ENCODE measurements at regions not wholly inside any gene's neighbourhood (a gene's known extent, or its start where the extent isn't known, plus 50 kb on each side); places are given as distances from the start of the nearest gene placed in this dataset.

DNA sequence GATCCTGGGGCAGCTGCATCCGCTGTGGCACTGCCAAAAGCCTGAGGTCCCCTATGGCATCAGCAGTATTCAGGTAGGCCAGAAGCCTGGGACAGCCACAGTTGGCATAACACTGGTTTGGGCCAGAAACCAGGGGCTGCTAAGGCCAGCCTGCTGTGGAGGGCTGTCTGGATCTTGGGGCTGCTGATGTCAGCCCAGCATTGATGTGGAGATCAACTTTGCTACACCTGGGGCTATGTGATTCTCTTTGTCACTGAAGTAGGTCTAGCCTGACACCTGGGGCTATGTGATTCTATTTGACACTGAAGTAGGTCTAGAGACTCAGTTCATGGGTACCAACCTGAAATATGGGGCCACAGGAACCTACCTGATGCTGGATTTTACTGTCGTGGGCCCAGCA lies 411.5 kb downstream of the RASEF start:
- TF ChIP-seq, protein P1, sequence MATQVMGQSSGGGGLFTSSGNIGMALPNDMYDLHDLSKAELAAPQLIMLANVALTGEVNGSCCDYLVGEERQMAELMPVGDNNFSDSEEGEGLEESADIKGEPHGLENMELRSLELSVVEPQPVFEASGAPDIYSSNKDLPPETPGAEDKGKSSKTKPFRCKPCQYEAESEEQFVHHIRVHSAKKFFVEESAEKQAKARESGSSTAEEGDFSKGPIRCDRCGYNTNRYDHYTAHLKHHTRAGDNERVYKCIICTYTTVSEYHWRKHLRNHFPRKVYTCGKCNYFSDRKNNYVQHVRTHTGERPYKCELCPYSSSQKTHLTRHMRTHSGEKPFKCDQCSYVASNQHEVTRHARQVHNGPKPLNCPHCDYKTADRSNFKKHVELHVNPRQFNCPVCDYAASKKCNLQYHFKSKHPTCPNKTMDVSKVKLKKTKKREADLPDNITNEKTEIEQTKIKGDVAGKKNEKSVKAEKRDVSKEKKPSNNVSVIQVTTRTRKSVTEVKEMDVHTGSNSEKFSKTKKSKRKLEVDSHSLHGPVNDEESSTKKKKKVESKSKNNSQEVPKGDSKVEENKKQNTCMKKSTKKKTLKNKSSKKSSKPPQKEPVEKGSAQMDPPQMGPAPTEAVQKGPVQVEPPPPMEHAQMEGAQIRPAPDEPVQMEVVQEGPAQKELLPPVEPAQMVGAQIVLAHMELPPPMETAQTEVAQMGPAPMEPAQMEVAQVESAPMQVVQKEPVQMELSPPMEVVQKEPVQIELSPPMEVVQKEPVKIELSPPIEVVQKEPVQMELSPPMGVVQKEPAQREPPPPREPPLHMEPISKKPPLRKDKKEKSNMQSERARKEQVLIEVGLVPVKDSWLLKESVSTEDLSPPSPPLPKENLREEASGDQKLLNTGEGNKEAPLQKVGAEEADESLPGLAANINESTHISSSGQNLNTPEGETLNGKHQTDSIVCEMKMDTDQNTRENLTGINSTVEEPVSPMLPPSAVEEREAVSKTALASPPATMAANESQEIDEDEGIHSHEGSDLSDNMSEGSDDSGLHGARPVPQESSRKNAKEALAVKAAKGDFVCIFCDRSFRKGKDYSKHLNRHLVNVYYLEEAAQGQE (IDR thresholded peaks at IDR 0.05; ENCODE audit: borderline replicate concordance), result no peak
- TF ChIP-seq SMC3 (conservative IDR thresholded peaks at IDR 0.05; ENCODE audit: poor library complexity), result no peak
- TF ChIP-seq, protein P2, sequence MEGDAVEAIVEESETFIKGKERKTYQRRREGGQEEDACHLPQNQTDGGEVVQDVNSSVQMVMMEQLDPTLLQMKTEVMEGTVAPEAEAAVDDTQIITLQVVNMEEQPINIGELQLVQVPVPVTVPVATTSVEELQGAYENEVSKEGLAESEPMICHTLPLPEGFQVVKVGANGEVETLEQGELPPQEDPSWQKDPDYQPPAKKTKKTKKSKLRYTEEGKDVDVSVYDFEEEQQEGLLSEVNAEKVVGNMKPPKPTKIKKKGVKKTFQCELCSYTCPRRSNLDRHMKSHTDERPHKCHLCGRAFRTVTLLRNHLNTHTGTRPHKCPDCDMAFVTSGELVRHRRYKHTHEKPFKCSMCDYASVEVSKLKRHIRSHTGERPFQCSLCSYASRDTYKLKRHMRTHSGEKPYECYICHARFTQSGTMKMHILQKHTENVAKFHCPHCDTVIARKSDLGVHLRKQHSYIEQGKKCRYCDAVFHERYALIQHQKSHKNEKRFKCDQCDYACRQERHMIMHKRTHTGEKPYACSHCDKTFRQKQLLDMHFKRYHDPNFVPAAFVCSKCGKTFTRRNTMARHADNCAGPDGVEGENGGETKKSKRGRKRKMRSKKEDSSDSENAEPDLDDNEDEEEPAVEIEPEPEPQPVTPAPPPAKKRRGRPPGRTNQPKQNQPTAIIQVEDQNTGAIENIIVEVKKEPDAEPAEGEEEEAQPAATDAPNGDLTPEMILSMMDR (IDR thresholded peaks at IDR 0.05; ENCODE audit: poor library complexity, severe bottlenecking), result no peak
- no peak for TF ChIP-seq POLR2AphosphoS5 (IDR thresholded peaks at IDR 0.05)
- TF ChIP-seq EZH2 (IDR thresholded peaks at IDR 0.05; ENCODE audit: borderline replicate concordance, insufficient read depth, low read length, poor library complexity, severe bottlenecking), result no peak
- no peak for TF ChIP-seq EP300 (conservative IDR thresholded peaks at IDR 0.05; ENCODE audit: poor library complexity, severe bottlenecking)
- TF ChIP-seq RAD21 (conservative IDR thresholded peaks at IDR 0.05), result no peak
- no peak for TF ChIP-seq MXI1 (conservative IDR thresholded peaks at IDR 0.05; ENCODE audit: poor library complexity, severe bottlenecking)
- TF ChIP-seq TAF1 (IDR thresholded peaks at IDR 0.05; ENCODE audit: low read depth), result no peak
- Histone ChIP-seq H3K4me2 (ENCODE audit: low read length) (no peak overlapping the region), H3K4me3 (ENCODE audit: low read length) (no peak overlapping the region), H3K79me2 (replicated peaks; ENCODE audit: insufficient read depth, low read length) (no peaks in the 10 kb centered on the region), H4K20me1 (ENCODE audit: insufficient read depth) (no peaks in the 10 kb centered on the region), H3F3A (ENCODE audit: insufficient read depth, low read length, poor library complexity, severe bottlenecking) (no peaks in the 10 kb centered on the region), H3K9ac (ENCODE audit: low read length) (no peak overlapping the region), H3K36me3 (ENCODE audit: insufficient read depth, low read length) (no peaks in the 10 kb centered on the region), H3K9me3 (ENCODE audit: low read length) (no peaks in the 10 kb centered on the region), H2AFZ (ENCODE audit: low read depth, low read length) (no peak overlapping the region), H3K9me2 (ENCODE audit: insufficient read depth, low read length) (no peaks in the 10 kb centered on the region), H3K27me3 (ENCODE audit: insufficient read depth, low read depth, low read length) (no peaks in the 10 kb centered on the region), H3K27ac (ENCODE audit: low read length) (no peak overlapping the region)

DNA sequence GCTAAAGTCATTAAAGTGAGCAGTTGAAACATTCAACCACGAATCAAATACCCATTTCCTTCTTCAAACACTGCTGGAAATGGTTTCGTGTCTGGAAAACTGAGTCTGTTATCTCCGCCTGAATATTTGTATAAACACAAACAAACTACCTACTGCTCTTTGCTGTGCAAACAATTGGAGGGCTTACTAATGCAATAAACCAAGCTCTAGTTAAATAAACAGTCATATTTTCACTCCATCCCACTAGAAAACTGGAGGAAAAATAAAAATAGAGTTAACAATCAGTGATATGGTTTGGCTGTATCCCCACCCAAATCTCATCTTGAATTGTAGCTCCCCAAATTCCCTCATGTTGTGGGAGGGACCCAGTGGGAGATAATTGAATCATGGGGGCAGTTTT lies 397.6 kb downstream of the RASEF start:
- Histone ChIP-seq H3K4me3 (ENCODE audit: low read length) (no peak overlapping the region), H2AFZ (ENCODE audit: low read depth, low read length) (no peak overlapping the region), H3K4me2 (ENCODE audit: low read length) (no peak overlapping the region), H3K9ac (ENCODE audit: low read length) (no peak overlapping the region), H4K20me1 (ENCODE audit: insufficient read depth) (no peaks in the 10 kb centered on the region), H3K79me2 (replicated peaks; ENCODE audit: insufficient read depth, low read length) (no peaks in the 10 kb centered on the region), H3F3A (ENCODE audit: insufficient read depth, low read length, poor library complexity, severe bottlenecking) (peaks cover 3% of the 10 kb centered on the region), H3K27ac (ENCODE audit: low read length) (no peak overlapping the region), H3K9me3 (ENCODE audit: low read length) (no peaks in the 10 kb centered on the region), H3K9me2 (ENCODE audit: insufficient read depth, low read length) (no peaks in the 10 kb centered on the region), H3K27me3 (ENCODE audit: insufficient read depth, low read depth, low read length) (no peaks in the 10 kb centered on the region), H3K36me3 (ENCODE audit: insufficient read depth, low read length) (no peaks in the 10 kb centered on the region)
- no peak for TF ChIP-seq EZH2 (IDR thresholded peaks at IDR 0.05; ENCODE audit: borderline replicate concordance, insufficient read depth, low read length, poor library complexity, severe bottlenecking)
- no peak for TF ChIP-seq EP300 (conservative IDR thresholded peaks at IDR 0.05; ENCODE audit: poor library complexity, severe bottlenecking)
- no peak for TF ChIP-seq RAD21 (conservative IDR thresholded peaks at IDR 0.05)
- no peak for TF ChIP-seq TAF1 (IDR thresholded peaks at IDR 0.05; ENCODE audit: low read depth)
- no peak for TF ChIP-seq POLR2AphosphoS5 (IDR thresholded peaks at IDR 0.05)
- TF ChIP-seq SMC3 (conservative IDR thresholded peaks at IDR 0.05; ENCODE audit: poor library complexity), result no peak
